ENCODE measurements at regions not wholly inside any gene's neighbourhood (a gene's known extent, or its start where the extent isn't known, plus 50 kb on each side); places are given as distances from the start of the nearest gene placed in this dataset.

- no peak overlapping the region for H3K27ac ChIP-seq (ENCODE audit: poor library complexity, severe bottlenecking)
- no peaks in the 10 kb centered on the region for H3K4me1 ChIP-seq (ENCODE audit: insufficient read depth, poor library complexity, severe bottlenecking)
- no peaks in the 10 kb centered on the region for H3K27me3 ChIP-seq (ENCODE audit: insufficient read depth, poor library complexity, severe bottlenecking)
- TF ChIP-seq CTCF (IDR thresholded peaks at IDR 0.05; ENCODE audit: poor library complexity, severe bottlenecking) = no peak
- ATAC-seq (ENCODE audit: low read depth) (no peak), DNase-seq (ENCODE audit: low spot score) (no peak)
- H3K36me3 ChIP-seq (ENCODE audit: low read depth) = no peaks in the 10 kb centered on the region
- no peak overlapping the region for H3K4me3 ChIP-seq (ENCODE audit: severe bottlenecking)
- H3K9me3 ChIP-seq (ENCODE audit: severe bottlenecking) = no peaks in the 10 kb centered on the region
Observed at GRCh38 chr2:11074246-11074820, 80.9 kb upstream of the SLC66A3 start.

- H3K4me1 ChIP-seq (ENCODE audit: insufficient read depth, poor library complexity, severe bottlenecking) = no peaks in the 10 kb centered on the region
- H3K27ac ChIP-seq (ENCODE audit: poor library complexity, severe bottlenecking) = no peak overlapping the region
- no peaks in the 10 kb centered on the region for H3K9me3 ChIP-seq (ENCODE audit: severe bottlenecking)
- H3K4me3 ChIP-seq (ENCODE audit: severe bottlenecking) = no peak overlapping the region
- H3K27me3 ChIP-seq (ENCODE audit: insufficient read depth, poor library complexity, severe bottlenecking) = no peaks in the 10 kb centered on the region
- no peak for TF ChIP-seq CTCF (IDR thresholded peaks at IDR 0.05; ENCODE audit: poor library complexity, severe bottlenecking)
- DNase-seq (ENCODE audit: low spot score) (no peak), ATAC-seq (ENCODE audit: low read depth) (no peak)
- no peaks in the 10 kb centered on the region for H3K36me3 ChIP-seq (ENCODE audit: low read depth)
Observed at GRCh38 chr2:11075221-11075620, 80.0 kb upstream of the SLC66A3 start.

- Histone ChIP-seq H3K4me3 (ENCODE audit: severe bottlenecking) (no peak overlapping the region), H3K9me3 (ENCODE audit: severe bottlenecking) (no peaks in the 10 kb centered on the region), H3K36me3 (ENCODE audit: low read depth) (no peaks in the 10 kb centered on the region), H3K27me3 (ENCODE audit: insufficient read depth, poor library complexity, severe bottlenecking) (no peaks in the 10 kb centered on the region), H3K27ac (ENCODE audit: poor library complexity, severe bottlenecking) (no peak overlapping the region), H3K4me1 (ENCODE audit: insufficient read depth, poor library complexity, severe bottlenecking) (no peaks in the 10 kb centered on the region)
- no peak for ATAC-seq (ENCODE audit: low read depth)
- TF ChIP-seq CTCF (IDR thresholded peaks at IDR 0.05; ENCODE audit: poor library complexity, severe bottlenecking) = no peak
- DNase-seq (ENCODE audit: low spot score) = no peak
Observed at GRCh38 chr2:11077411-11077810, 77.9 kb upstream of the SLC66A3 start.

GRCh38 chr2:11079136-11079824, 76.0 kb upstream of the SLC66A3 start:
- H3K36me3 ChIP-seq (ENCODE audit: low read depth) = no peaks in the 10 kb centered on the region
- no peaks in the 10 kb centered on the region for H3K9me3 ChIP-seq (ENCODE audit: severe bottlenecking)
- no peak overlapping the region for H3K4me3 ChIP-seq (ENCODE audit: severe bottlenecking)
- TF ChIP-seq CTCF (IDR thresholded peaks at IDR 0.05; ENCODE audit: poor library complexity, severe bottlenecking) = no peak
- H3K27me3 ChIP-seq (ENCODE audit: insufficient read depth, poor library complexity, severe bottlenecking) = no peaks in the 10 kb centered on the region
- DNase-seq (ENCODE audit: low spot score) (no peak), ATAC-seq (ENCODE audit: low read depth) (0 out of 3 replicates have a peak, but pooled peaks have one; percentile 36)
- H3K27ac ChIP-seq (ENCODE audit: poor library complexity, severe bottlenecking) = no peak overlapping the region
- H3K4me1 ChIP-seq (ENCODE audit: insufficient read depth, poor library complexity, severe bottlenecking) = no peaks in the 10 kb centered on the region

Measured in RWPE2 (cell line).